Activated CD4-positive, alpha-beta T cell treated with anti-CD3 and anti-CD28 coated beads, Interleukin-2, amount 10 ng/mL, durations not matched to agents 7 days and 5 days (primary cell): ENCODE measurements at regions not wholly inside any gene's neighbourhood (a gene's known extent, or its start where the extent isn't known, plus 50 kb on each side); places are given as distances from the start of the nearest gene placed in this dataset.
"Not testable (repeated sequence)": the region's sequence is repeated elsewhere in the genome, so short reads cannot be mapped to it uniquely, and the experiment has no call there.

Source experiments
- CTCF ChIA-PET: fragments of 350-600 bp; sonication (Branson Sonifier 250); formaldehyde crosslinking; loops from one replicate; lab custom pipeline; 2021; ENCODE audit warnings: antibody characterized with exemption; lab: Charles Lee
- POLR2A ChIA-PET: fragments of 350-600 bp; sonication (Branson Sonifier 250); formaldehyde crosslinking; loops from one replicate; lab custom pipeline; 2021; ENCODE audit warnings: antibody characterized with exemption; lab: Charles Lee
- DNase-seq: peaks from one replicate; pipeline ENCODE4 v3.0.0-alpha.2; 2020
- H3K27ac Mint-ChIP-seq: one replicate; pipeline ENCODE4 v1.8.0; 2021; ENCODE audit warnings: mild to moderate bottlenecking, moderate library complexity, mixed read lengths
- H3K27me3 Mint-ChIP-seq: one replicate; pipeline ENCODE4 v1.8.0; 2021; ENCODE audit warnings: mixed read lengths
- H3K36me3 Mint-ChIP-seq: one replicate; pipeline ENCODE4 v1.8.0; 2021; ENCODE audit warnings: low read depth, mixed read lengths
- H3K4me1 Mint-ChIP-seq: one replicate; pipeline ENCODE4 v1.8.0; 2021; ENCODE audit warnings: mixed read lengths
- H3K4me3 Mint-ChIP-seq: one replicate; pipeline ENCODE4 v1.8.0; 2021; ENCODE audit warnings: mild to moderate bottlenecking, moderate library complexity, mixed read lengths
- H3K9me3 Mint-ChIP-seq: one replicate; pipeline ENCODE4 v1.8.0; 2021; ENCODE audit warnings: mixed read lengths

DNA sequence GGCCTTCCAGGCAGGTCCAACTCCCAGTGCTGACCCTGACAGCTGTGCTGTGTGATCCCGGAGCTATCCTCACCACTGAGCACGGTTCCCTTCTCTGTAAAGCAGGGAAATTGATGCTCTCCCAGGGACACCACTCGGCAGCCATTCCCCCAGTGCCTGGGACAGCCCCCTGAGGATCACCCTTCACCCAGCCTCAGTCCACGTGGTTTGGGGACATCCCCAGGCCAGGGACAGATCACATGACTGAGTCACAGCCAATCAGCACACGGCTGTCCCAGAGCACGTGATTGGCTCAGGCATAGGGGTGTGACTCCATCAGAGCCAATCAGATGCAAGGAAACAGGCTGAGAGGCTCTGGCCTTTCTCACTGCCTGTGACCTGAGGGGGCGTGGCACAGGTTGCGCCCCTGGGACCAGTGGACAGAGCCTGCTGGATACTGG lies 68.8 kb upstream of the SFSWAP start:
- Mint-ChIP-seq H3K4me1 (no peaks in the 10 kb centered on the region), H3K4me3 (no peak overlapping the region), H3K27ac (no peak overlapping the region), H3K27me3 (peaks cover 3% of the 10 kb centered on the region), H3K36me3 (no peaks in the 10 kb centered on the region), H3K9me3 (no peaks in the 10 kb centered on the region)
- ChIA-PET CTCF (no interaction called here), POLR2A (no interaction called here)
- DNase-seq, result no peak

DNA sequence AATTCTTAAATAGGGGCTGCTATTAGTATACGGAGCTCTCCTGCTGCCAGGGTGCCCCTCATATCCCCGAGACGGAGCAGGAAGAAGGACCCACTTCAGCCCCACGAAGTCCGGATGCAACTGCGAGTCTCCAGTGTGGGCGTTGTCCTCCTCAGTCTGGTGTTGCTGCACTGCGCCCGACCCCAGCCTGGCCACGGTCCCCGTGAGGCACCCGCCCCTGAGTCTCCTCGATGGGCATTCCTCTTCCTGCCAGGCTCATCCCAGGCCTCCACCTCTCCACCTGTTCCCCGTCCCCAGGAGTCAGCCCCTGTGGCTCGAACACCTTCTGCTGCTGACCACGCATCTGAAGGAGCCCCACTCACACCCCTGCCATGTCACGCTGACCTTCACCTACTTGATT lies 68.1 kb upstream of the SFSWAP start:
- no peaks in the 10 kb centered on the region for H3K36me3 Mint-ChIP-seq
- no peak overlapping the region for H3K27ac Mint-ChIP-seq
- ChIA-PET CTCF (no interaction called here), POLR2A (no interaction called here)
- peaks cover 3% of the 10 kb centered on the region for H3K27me3 Mint-ChIP-seq
- DNase-seq, result no peak
- no peak overlapping the region for H3K4me3 Mint-ChIP-seq
- no peaks in the 10 kb centered on the region for H3K4me1 Mint-ChIP-seq
- no peaks in the 10 kb centered on the region for H3K9me3 Mint-ChIP-seq

DNA sequence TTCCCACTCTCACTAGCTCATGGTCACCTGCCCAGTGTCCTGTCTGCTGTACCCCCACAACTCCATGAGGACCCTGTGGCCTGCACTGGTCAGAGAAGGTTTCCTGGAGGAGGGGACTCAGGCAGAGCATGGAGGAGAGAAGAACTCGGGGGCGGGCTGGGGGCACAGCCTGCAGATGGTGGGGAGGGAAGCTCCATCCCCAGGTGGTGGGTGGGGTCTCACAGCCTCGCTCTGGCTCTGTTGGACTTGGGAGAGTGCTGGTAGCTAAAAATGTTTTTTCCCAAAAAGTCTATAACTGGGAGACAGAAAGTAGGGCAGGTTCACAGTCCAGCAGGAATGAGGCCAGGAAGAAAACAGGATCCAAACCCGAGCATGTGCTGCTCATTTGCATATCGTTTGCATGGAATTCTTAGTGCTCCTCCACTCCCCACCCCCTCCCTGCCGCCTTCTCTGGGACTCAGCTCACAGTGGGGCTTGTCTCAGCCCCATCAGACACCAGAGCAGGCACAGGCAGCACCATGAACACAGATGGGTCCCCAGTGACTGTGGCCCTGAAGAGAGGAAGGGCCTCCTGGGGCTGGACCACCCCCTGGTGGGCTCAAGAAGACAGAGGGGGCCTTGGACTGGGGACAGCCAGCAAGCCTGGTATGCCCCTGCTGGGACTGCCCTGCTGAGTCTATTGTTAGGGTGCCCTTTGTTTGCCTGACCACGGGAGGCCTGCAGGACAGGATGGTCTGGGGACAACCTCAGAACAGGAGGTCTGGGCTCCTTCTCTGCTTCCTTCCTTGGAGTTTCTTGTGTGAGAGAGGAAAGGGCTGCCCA lies 67.0 kb upstream of the SFSWAP start:
- Mint-ChIP-seq H3K9me3 (no peaks in the 10 kb centered on the region), H3K36me3 (no peaks in the 10 kb centered on the region), H3K27ac (no peak overlapping the region), H3K27me3 (no peaks in the 10 kb centered on the region), H3K4me1 (no peaks in the 10 kb centered on the region), H3K4me3 (no peak overlapping the region)
- ChIA-PET POLR2A (no interaction called here), CTCF (no interaction called here)
- DNase-seq, result no peak

DNA sequence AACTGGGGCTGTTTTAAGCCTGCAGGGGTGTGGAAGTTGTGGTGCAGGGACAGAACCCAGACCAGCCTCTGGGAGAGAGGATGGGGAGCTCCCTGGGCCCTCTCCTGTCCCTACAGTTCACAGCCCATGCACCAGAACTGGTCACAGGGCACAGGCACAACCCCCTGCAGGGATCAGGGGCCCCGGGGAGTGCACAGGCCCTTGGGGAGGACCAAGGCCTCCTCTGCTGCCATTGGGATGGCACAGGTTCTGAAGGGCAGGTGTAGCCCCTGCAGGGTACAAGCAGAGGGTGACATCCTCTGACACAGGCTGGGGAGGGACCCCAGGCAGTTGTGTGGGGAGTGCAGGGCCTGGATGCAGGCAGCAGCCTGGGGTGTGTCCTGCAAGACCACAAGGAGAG lies 66.4 kb upstream of the SFSWAP start:
- H3K27me3 Mint-ChIP-seq, result no peaks in the 10 kb centered on the region
- ChIA-PET POLR2A (no interaction called here), CTCF (no interaction called here)
- H3K27ac Mint-ChIP-seq, result no peak overlapping the region
- H3K4me3 Mint-ChIP-seq, result no peak overlapping the region
- DNase-seq, result no peak
- H3K36me3 Mint-ChIP-seq, result no peaks in the 10 kb centered on the region
- H3K9me3 Mint-ChIP-seq, result no peaks in the 10 kb centered on the region
- no peaks in the 10 kb centered on the region for H3K4me1 Mint-ChIP-seq

DNA sequence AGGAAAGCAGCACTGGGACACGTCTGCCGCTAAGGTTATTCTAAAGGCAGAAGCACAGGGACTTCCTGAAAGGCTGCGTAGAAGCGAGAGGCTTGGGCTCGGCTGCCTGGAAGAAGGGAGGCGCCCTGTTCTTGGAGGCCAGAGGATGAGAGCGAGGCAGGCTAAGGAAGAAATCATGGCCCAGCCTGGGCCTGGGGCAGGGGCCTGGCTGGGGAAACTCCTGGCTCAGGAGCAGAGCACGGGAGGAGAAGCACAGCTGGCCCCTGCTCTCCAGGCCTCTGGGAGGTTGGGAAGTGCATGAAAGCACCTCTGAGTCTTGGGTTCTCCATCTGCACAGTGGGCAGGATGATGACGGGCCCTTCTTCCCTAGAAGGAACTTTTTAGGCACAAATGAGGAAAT lies 66.0 kb upstream of the SFSWAP start:
- H3K36me3 Mint-ChIP-seq, result not testable (repeated sequence)

DNA sequence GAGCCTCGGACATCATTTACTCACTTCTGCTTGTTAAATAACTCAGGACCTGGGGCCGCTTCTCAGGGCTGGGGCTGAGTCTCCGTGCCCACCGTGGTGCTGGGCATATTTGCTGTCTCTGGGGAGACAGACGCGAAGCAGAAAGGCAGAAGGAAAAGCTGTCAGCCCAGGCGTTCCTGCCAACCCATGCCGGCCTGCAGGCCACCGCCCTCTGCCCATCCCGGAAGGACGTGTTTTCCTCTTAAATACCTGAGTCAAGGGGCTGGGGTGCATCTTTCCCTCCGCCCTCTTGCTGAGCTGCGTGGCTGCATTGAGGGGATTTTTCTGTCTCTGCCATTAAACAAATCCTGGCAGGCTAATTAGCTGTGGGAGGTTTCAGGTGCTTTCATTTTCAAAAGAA lies 65.3 kb upstream of the SFSWAP start:
- DNase-seq, H3K4me3 Mint-ChIP-seq, H3K9me3 Mint-ChIP-seq, H3K27me3 Mint-ChIP-seq, H3K36me3 Mint-ChIP-seq, CTCF ChIA-PET, H3K27ac Mint-ChIP-seq, H3K4me1 Mint-ChIP-seq, POLR2A ChIA-PET: not testable (repeated sequence)

More for the DNA sequence above, 66.0 kb upstream of the SFSWAP start:
- DNase-seq, H3K4me3 Mint-ChIP-seq, H3K9me3 Mint-ChIP-seq, CTCF ChIA-PET, H3K4me1 Mint-ChIP-seq, H3K27ac Mint-ChIP-seq, H3K27me3 Mint-ChIP-seq, POLR2A ChIA-PET: not testable (repeated sequence)

DNA sequence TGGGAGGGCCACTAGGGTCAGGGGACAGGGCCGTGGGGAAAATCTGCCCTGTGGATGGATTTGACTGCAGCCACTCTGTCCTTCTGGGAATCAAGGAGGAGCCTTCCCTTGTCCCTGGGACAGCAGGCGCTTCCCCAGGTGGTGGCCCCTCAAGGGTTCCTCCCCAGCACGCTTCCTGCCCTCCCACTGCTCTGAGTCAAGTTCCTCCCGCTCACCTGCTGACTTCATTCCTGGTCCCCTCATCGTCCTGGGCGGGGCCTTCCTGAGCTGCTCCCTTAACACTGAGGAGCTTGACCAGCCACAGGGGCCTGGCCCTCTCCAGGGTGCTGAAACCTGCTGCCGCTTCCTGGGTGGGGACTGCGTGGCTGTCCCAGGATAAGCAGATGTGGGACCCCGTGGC lies 64.4 kb upstream of the SFSWAP start:
- POLR2A ChIA-PET, CTCF ChIA-PET, H3K36me3 Mint-ChIP-seq, H3K27me3 Mint-ChIP-seq, H3K4me1 Mint-ChIP-seq, H3K4me3 Mint-ChIP-seq, DNase-seq, H3K27ac Mint-ChIP-seq, H3K9me3 Mint-ChIP-seq: not testable (repeated sequence)

DNA sequence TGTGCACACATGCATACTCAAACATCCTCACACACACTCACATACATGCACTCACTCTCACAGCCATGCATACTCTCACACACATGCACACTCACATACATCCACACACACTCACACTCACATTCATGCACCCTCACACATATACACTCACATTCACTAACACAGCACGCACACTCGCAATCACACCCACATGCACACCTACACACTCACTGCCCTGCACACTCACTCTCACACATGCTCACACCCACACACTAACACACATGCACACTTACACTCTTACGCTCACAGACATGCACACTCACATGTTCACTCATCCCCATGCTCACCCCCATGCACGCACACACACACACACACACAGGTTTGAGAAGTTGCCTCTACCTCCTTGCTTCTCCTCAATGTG lies 63.2 kb upstream of the SFSWAP start:
- H3K4me1 Mint-ChIP-seq, result no peaks in the 10 kb centered on the region
- DNase-seq, result no peak
- H3K27ac Mint-ChIP-seq, result no peak overlapping the region
- POLR2A ChIA-PET, result no interaction called here
- H3K36me3 Mint-ChIP-seq, result no peaks in the 10 kb centered on the region
- H3K4me3 Mint-ChIP-seq, result no peak overlapping the region
- peaks cover 2% of the 10 kb centered on the region for H3K27me3 Mint-ChIP-seq
- no peaks in the 10 kb centered on the region for H3K9me3 Mint-ChIP-seq
- CTCF ChIA-PET, result no interaction called here

DNA sequence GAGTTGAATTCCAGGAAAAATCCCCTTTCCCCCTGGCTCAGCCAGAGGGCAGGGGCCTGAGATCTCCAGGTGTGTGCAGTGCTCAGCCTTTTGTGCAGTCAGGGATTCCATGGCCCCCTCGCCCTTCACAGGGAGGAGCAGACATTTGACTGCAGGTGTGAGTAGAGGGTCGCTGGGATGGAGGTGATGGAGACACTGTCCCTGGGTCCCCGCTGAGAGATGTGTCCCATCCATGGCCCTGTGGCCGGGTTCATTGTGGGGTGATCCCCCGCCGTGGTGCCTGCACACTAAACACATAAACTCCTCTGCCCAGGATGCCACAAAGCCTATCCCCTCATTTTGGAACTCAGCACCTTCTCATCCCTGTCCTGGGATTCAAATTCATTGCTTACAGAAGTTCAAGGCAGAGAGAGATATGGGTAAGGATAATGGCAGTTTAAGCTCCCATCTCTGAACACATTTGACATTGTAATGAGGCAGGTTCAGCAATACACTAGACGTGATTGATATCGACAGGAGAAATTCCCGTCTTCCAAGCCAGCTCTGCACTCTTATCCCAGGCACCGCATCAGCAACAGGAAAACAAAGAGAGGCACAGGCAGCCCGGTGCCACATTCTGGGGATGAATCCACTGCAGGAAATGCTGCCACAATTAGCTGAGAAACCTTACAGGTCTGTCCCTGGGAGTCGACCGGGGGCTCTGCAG lies 55.3 kb upstream of the SFSWAP start:
- DNase-seq, H3K27ac Mint-ChIP-seq, CTCF ChIA-PET, H3K36me3 Mint-ChIP-seq, H3K4me3 Mint-ChIP-seq, H3K27me3 Mint-ChIP-seq, H3K4me1 Mint-ChIP-seq, POLR2A ChIA-PET, H3K9me3 Mint-ChIP-seq: not testable (repeated sequence)

DNA sequence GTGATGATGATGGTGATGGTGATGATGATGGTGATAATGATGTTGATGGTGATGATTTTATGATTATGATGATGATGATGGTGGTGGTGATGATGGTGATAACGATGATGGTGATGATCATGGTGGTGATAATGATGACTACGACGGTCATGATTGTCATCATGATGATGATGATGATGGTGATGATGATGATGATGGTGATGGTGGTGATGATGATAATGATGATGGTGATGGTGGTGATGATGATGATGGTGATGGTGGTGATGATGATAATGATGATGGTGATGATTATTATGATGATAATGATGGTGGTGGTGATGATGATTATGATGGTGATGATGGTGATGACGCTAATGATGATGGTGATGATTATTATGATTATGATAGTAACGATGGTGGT lies 54.1 kb upstream of the SFSWAP start:
- CTCF ChIA-PET, H3K27me3 Mint-ChIP-seq, H3K9me3 Mint-ChIP-seq, H3K36me3 Mint-ChIP-seq, POLR2A ChIA-PET, H3K27ac Mint-ChIP-seq, DNase-seq, H3K4me1 Mint-ChIP-seq, H3K4me3 Mint-ChIP-seq: not testable (repeated sequence)

DNA sequence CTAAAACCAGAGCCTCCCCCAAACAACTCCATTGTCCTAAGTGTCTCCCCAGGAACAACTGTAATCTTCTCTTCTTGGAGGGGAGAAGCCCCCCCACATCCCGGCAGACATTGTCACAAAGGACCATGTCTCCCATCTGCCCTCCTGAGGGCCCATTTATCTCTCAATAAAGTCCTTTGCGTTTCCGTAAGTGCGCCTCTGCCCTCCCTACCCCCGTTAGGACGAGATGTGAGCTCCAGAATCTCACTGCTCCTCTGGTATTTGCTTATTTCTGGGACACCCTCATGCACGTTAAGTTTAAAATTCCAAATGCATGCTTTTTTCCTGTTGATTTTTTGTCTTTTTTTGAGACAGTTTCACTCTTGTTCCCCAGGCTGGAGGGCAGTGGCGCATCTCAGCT lies 52.3 kb upstream of the SFSWAP start:
- H3K27me3 Mint-ChIP-seq, H3K27ac Mint-ChIP-seq, H3K4me1 Mint-ChIP-seq, DNase-seq, POLR2A ChIA-PET, H3K9me3 Mint-ChIP-seq, H3K36me3 Mint-ChIP-seq, H3K4me3 Mint-ChIP-seq, CTCF ChIA-PET: not testable (repeated sequence)

DNA sequence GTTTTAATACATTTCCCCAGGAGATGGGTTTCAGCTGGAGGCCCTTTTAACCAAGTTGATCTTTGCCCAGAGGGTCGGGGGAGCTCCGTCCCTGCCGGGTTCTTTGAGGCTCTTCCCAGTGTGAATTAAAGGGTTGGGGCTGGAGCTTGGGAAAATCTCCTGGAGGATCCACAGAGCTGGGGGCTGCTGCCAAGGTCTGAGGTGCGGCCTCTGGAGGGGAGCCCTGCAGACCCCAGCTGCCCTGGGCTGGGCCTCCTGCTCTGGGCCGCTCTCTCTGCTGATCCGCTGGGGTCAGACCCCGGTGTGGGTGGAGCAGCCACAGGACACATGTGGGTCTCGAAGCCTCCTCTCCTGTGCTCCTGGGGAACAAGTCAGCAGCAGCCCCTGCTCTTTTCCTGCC lies 51.4 kb upstream of the SFSWAP start:
- H3K36me3 Mint-ChIP-seq, H3K27me3 Mint-ChIP-seq, H3K4me3 Mint-ChIP-seq, CTCF ChIA-PET, H3K27ac Mint-ChIP-seq, DNase-seq, H3K4me1 Mint-ChIP-seq, POLR2A ChIA-PET, H3K9me3 Mint-ChIP-seq: not testable (repeated sequence)

DNA sequence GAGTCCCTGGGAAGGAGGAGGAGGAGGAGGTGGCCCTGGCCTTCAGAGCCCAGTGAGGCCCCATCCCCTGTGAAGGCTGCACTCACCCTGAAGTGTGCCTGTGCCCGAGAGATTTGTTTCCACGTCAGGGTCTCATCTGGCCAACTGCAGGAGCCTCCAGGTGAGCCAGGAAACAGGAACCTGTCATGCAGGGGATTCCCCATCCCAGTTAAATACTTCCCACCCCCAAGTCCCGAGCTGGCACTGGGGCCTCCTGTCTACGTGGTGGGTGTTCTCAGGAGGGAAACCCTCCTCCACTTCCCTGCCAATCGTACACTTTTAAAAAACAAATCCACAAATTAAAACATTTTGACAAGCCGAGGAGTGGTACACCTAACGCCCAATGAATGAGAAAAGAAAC lies 50.9 kb upstream of the SFSWAP start:
- H3K36me3 Mint-ChIP-seq, H3K9me3 Mint-ChIP-seq, H3K4me1 Mint-ChIP-seq, POLR2A ChIA-PET, H3K27me3 Mint-ChIP-seq, DNase-seq, H3K27ac Mint-ChIP-seq, H3K4me3 Mint-ChIP-seq, CTCF ChIA-PET: not testable (repeated sequence)

DNA sequence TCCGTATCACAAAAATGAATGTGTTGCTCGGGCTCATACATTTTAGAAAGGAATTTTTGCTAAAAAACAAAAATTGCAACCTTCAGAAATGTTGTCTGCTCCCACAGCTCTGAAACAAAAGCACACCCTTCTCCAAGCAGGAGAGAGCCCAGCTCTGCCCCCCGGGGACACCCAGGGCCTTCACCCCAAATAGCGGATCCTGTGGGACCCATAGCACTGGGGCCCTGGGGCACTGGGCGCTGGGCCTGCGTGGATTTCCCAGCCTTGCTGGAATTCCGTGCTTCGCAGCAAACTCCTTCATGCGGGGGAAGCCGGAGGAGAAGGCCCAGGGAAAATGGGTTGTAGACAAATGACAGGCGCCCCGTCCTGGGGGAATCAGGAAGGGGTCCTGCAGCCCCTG lies 50.5 kb upstream of the SFSWAP start:
- H3K4me3 Mint-ChIP-seq, H3K36me3 Mint-ChIP-seq, H3K27ac Mint-ChIP-seq, POLR2A ChIA-PET, H3K27me3 Mint-ChIP-seq, CTCF ChIA-PET, H3K9me3 Mint-ChIP-seq, DNase-seq, H3K4me1 Mint-ChIP-seq: not testable (repeated sequence)
